Uterus (tissue), 2 donors: ENCODE measurements at regions not wholly inside any gene's neighbourhood (a gene's known extent, or its start where the extent isn't known, plus 50 kb on each side); places are given as distances from the start of the nearest gene placed in this dataset.

Experiments used
- CTCF ChIP-seq, 4 experiments: fragments of 200-600 bp in 2 of 4; fragments of 450-650 bp in 2 of 4; sonication (generic) in 2 of 4; IDR thresholded peaks; one replicate each; pipeline ENCODE4 v1.5.1; 2016 to 2019; ENCODE audit warnings: antibody characterized with exemption in 4 of 4, mild to moderate bottlenecking in 2 of 4, moderate library complexity in 1 of 4
- POLR2A ChIP-seq, 2 donors: fragments of 450-650 bp; IDR thresholded peaks; one replicate each; pipeline ENCODE4 v1.6.1; 2016; ENCODE audit warnings: antibody characterized with exemption in 2 of 2, mild to moderate bottlenecking in 1 of 2, moderate library complexity in 1 of 2

- TF ChIP-seq CTCF (IDR thresholded peaks at IDR 0.05) (no peak), POLR2A (IDR thresholded peaks at IDR 0.05) (no peak)
Measured at GRCh38 chr2:193463011-193463410, 1268.3 kb upstream of the TMEFF2 start.
